OCI-LY1 (cell line): ENCODE measurements at regions not wholly inside any gene's neighbourhood (a gene's known extent, or its start where the extent isn't known, plus 50 kb on each side); places are given as distances from the start of the nearest gene placed in this dataset.

Experiments
- H2AFZ ChIP-seq: fragments of 200-600 bp; sonication (generic), shearing (Covaris generic); 2 replicates; pipeline ENCODE4 v1.6.0; 2014; ENCODE audit warnings: antibody characterized with exemption, mild to moderate bottlenecking, low read length
- H3F3A ChIP-seq: fragments of 200-600 bp; sonication (generic), shearing (Covaris generic); 2 replicates; pipeline ENCODE4 v1.6.0; 2014; ENCODE audit warnings: mild to moderate bottlenecking, antibody characterized with exemption, low read length, moderate library complexity; ENCODE audit not compliant: insufficient read depth
- H3K27ac ChIP-seq: fragments of 200-600 bp; sonication (generic); 2 replicates; pipeline ENCODE4 v1.5.1; 2014; ENCODE audit warnings: low read length, mixed run types, mild to moderate bottlenecking, low read depth; ENCODE audit not compliant: poor library complexity, severe bottlenecking
- H3K27me3 ChIP-seq: fragments of 200-600 bp; sonication (generic); 2 replicates; pipeline ENCODE4 v1.6.0; 2014; ENCODE audit warnings: antibody characterized with exemption, mild to moderate bottlenecking, low read length, moderate library complexity; ENCODE audit not compliant: insufficient read depth
- H3K36me3 ChIP-seq: fragments of 200-600 bp; sonication (generic); 2 replicates; pipeline ENCODE4 v1.6.1; 2014; ENCODE audit warnings: mild to moderate bottlenecking, antibody characterized with exemption, low read length, moderate library complexity, mixed read lengths; ENCODE audit not compliant: insufficient read depth
- H3K4me1 ChIP-seq: fragments of 200-600 bp; sonication (generic); 2 replicates; pipeline ENCODE4 v1.5.1; 2014; ENCODE audit warnings: mild to moderate bottlenecking, low read length, moderate library complexity; ENCODE audit not compliant: insufficient read depth, severe bottlenecking
- H3K4me2 ChIP-seq: fragments of 200-600 bp; sonication (generic), shearing (Covaris generic); 2 replicates; pipeline ENCODE4 v1.6.1; 2014; ENCODE audit warnings: low read length
- H3K4me3 ChIP-seq: fragments of 200-600 bp; sonication (generic); 2 replicates; pipeline ENCODE4 v1.5.1; 2014; ENCODE audit warnings: low read length, low read depth, mild to moderate bottlenecking, mixed read lengths; ENCODE audit not compliant: poor library complexity, severe bottlenecking
- H3K79me2 ChIP-seq: fragments of 200-600 bp; shearing (Covaris generic); 2 replicates; pipeline ENCODE4 v1.6.1; 2016; ENCODE audit warnings: mixed run types, low read length, mixed read lengths; ENCODE audit not compliant: insufficient read depth
- H3K9ac ChIP-seq: fragments of 200-600 bp; sonication (generic), shearing (Covaris generic); 2 replicates; pipeline ENCODE4 v1.6.1; 2014; ENCODE audit warnings: mild to moderate bottlenecking, low read length, mixed read lengths
- H3K9me2 ChIP-seq: fragments of 200-600 bp; sonication (generic), shearing (Covaris generic); 2 replicates; pipeline ENCODE4 v1.6.1; 2014; ENCODE audit warnings: low read depth, mild to moderate bottlenecking, low read length, mixed read lengths
- H3K9me3 ChIP-seq: fragments of 200-600 bp; shearing (Covaris generic); 2 replicates; pipeline ENCODE4 v1.6.1; 2014; ENCODE audit warnings: low read length, mixed read lengths
- H4K20me1 ChIP-seq: fragments of 200-600 bp; sonication (generic), shearing (Covaris generic); 2 replicates; pipeline ENCODE4 v1.6.0; 2016; ENCODE audit warnings: mild to moderate bottlenecking, low read length; ENCODE audit not compliant: insufficient read depth
- CTCF ChIP-seq: fragments of 200-600 bp; sonication (generic), shearing (Covaris generic); IDR thresholded peaks from 2 replicates; pipeline ENCODE4 v1.5.1; 2017; ENCODE audit warnings: mild to moderate bottlenecking, antibody characterized with exemption, low read length, moderate library complexity, mixed read lengths
- EZH2 ChIP-seq: fragments of 200-600 bp; sonication (generic), shearing (Covaris generic); IDR thresholded peaks from 2 replicates; pipeline ENCODE4 v1.8.0; 2017; ENCODE audit warnings: borderline replicate concordance, mixed run types, mild to moderate bottlenecking, antibody characterized with exemption, low read length, moderate library complexity, mixed read lengths

GRCh38 chr12:30414507-30414906 is 281.2 kb downstream of the IPO8 start:
- no peaks in the 10 kb centered on the region for H3K79me2 ChIP-seq
- H3K9ac ChIP-seq, result no peak overlapping the region
- no peaks in the 10 kb centered on the region for H3F3A ChIP-seq
- no peak overlapping the region for H3K4me2 ChIP-seq
- H3K4me1 ChIP-seq, result no peaks in the 10 kb centered on the region
- no peak overlapping the region for H3K4me3 ChIP-seq
- no peak overlapping the region for H3K27ac ChIP-seq
- H2AFZ ChIP-seq, result no peak overlapping the region
- no peaks in the 10 kb centered on the region for H3K9me3 ChIP-seq
- H3K27me3 ChIP-seq, result no peaks in the 10 kb centered on the region
- no peaks in the 10 kb centered on the region for H4K20me1 ChIP-seq
- no peaks in the 10 kb centered on the region for H3K36me3 ChIP-seq
- H3K9me2 ChIP-seq, result no peaks in the 10 kb centered on the region
- no peak for TF ChIP-seq EZH2
- TF ChIP-seq CTCF, result no peak

- no peak overlapping the region for H2AFZ ChIP-seq
- H3K27me3 ChIP-seq, result no peaks in the 10 kb centered on the region
- H3K9me3 ChIP-seq, result no peaks in the 10 kb centered on the region
- H3F3A ChIP-seq, result no peaks in the 10 kb centered on the region
- H3K4me1 ChIP-seq, result no peaks in the 10 kb centered on the region
- H3K36me3 ChIP-seq, result no peaks in the 10 kb centered on the region
- no peaks in the 10 kb centered on the region for H3K9me2 ChIP-seq
- H4K20me1 ChIP-seq, result no peaks in the 10 kb centered on the region
- H3K4me2 ChIP-seq, result no peak overlapping the region
- no peak overlapping the region for H3K27ac ChIP-seq
- no peak overlapping the region for H3K9ac ChIP-seq
- H3K4me3 ChIP-seq, result no peak overlapping the region
- TF ChIP-seq CTCF, result no peak
- TF ChIP-seq EZH2, result no peak
- no peaks in the 10 kb centered on the region for H3K79me2 ChIP-seq
Observed at GRCh38 chr12:30400349-30400748, 295.3 kb downstream of the IPO8 start.

GRCh38 chr12:30399859-30400258 is 295.8 kb downstream of the IPO8 start:
- Histone ChIP-seq H3F3A (no peaks in the 10 kb centered on the region), H3K4me2 (no peak overlapping the region), H3K27ac (no peak overlapping the region), H3K9me3 (no peaks in the 10 kb centered on the region), H3K36me3 (no peaks in the 10 kb centered on the region), H3K4me1 (no peaks in the 10 kb centered on the region), H4K20me1 (no peaks in the 10 kb centered on the region), H2AFZ (no peak overlapping the region), H3K9me2 (no peaks in the 10 kb centered on the region), H3K79me2 (no peaks in the 10 kb centered on the region), H3K9ac (no peak overlapping the region), H3K27me3 (no peaks in the 10 kb centered on the region), H3K4me3 (no peak overlapping the region)
- TF ChIP-seq CTCF (no peak), EZH2 (no peak)
